H1 (cell line): ENCODE measurements at regions not wholly inside any gene's neighbourhood (a gene's known extent, or its start where the extent isn't known, plus 50 kb on each side); places are given as distances from the start of the nearest gene placed in this dataset.

ENCODE experiments used
- CTCF ChIA-PET: fragments of 300-600 bp; sonication (Branson Sonifier 250); formaldehyde crosslinking; loops from one replicate; lab custom pipeline; 2021; ENCODE audit not compliant: partially characterized antibody; lab: Charles Lee
- POLR2A ChIA-PET: fragments of 300-600 bp; sonication (Branson Sonifier 250); formaldehyde crosslinking; loops from one replicate; lab custom pipeline; 2021; ENCODE audit warnings: inconsistent platforms; ENCODE audit not compliant: partially characterized antibody; lab: Charles Lee
- DNase-seq, 2 experiments: peaks; one replicate each; pipeline versions ENCODE4 v3.0.0 to v3.0.0-alpha.2; 2010 to 2022; ENCODE audit warnings: low spot score in 2 of 2, low read depth in 1 of 2, mixed read lengths in 1 of 2
- FAIRE-seq: peaks from 2 replicates; lab custom pipeline; 2011; peaks lifted over from hg19 to GRCh38; lab: Jason Lieb, UNC
- H2AFZ ChIP-seq: 2 replicates; pipeline ENCODE4 v1.8.1; 2012; ENCODE audit warnings: low read length, inconsistent platforms
- H2AK5ac ChIP-seq: 2 replicates; pipeline ENCODE4 v1.6.1; 2013; ENCODE audit warnings: low read depth, low read length
- H2BK120ac ChIP-seq: replicated peaks from 2 replicates; pipeline ENCODE3; 2013; ENCODE audit warnings: low read depth, low read length, inconsistent platforms
- H2BK12ac ChIP-seq: 2 replicates; pipeline ENCODE4 v1.6.1; 2013; ENCODE audit warnings: low read depth, low read length
- H2BK15ac ChIP-seq: 2 replicates; pipeline ENCODE4 v1.6.1; 2013; ENCODE audit warnings: low read length
- H2BK20ac ChIP-seq: 2 replicates; pipeline ENCODE4 v1.6.1; 2013; ENCODE audit warnings: low read length
- H2BK5ac ChIP-seq: 2 replicates; pipeline ENCODE4 v1.6.1; 2013; ENCODE audit warnings: low read depth, low read length
- H3K14ac ChIP-seq: 2 replicates; pipeline ENCODE4 v1.6.1; 2013; ENCODE audit warnings: inconsistent platforms; ENCODE audit not compliant: insufficient read length
- H3K18ac ChIP-seq: 2 replicates; pipeline ENCODE4 v1.6.1; 2013; ENCODE audit warnings: low read length; ENCODE audit errors: extremely low read depth
- H3K23ac ChIP-seq: 2 replicates; pipeline ENCODE4 v1.6.1; 2013; ENCODE audit warnings: inconsistent platforms; ENCODE audit not compliant: insufficient read length
- H3K23me2 ChIP-seq: 2 replicates; pipeline ENCODE4 v1.6.1; 2013; ENCODE audit warnings: low read depth, low read length
- H3K27ac ChIP-seq: 2 replicates; pipeline ENCODE4 v1.6.1; 2011; ENCODE audit warnings: low read depth, low read length, inconsistent platforms
- H3K27me3 ChIP-seq, 4 experiments: replicated peaks in 1 of 4; 1 replicate in 1 of 4; 2 replicates in 3 of 4; pipeline versions ENCODE4 v1.6.1 to v1.8.1; 2011 to 2013; ENCODE audit warnings: low read length in 3 of 4, mild to moderate bottlenecking in 3 of 4, inconsistent platforms in 2 of 4, mixed read lengths in 2 of 4, moderate library complexity in 1 of 4; ENCODE audit not compliant: control insufficient read depth in 3 of 4, insufficient read depth in 3 of 4; ENCODE audit errors: extremely low read depth in 1 of 4
- H3K36me3 ChIP-seq, 4 experiments: 2 replicates each; pipeline versions ENCODE4 v1.6.1 to v1.8.1; 2011 to 2013; ENCODE audit warnings: mild to moderate bottlenecking in 4 of 4, low read length in 3 of 4, moderate library complexity in 2 of 4, control low read depth in 1 of 4, inconsistent platforms in 1 of 4; ENCODE audit not compliant: insufficient read depth in 4 of 4, control insufficient read depth in 2 of 4
- H3K4ac ChIP-seq: replicated peaks from 2 replicates; pipeline ENCODE3; 2013; ENCODE audit warnings: low read length, low read depth, mixed read lengths, inconsistent platforms; ENCODE audit not compliant: insufficient read length
- H3K4me1 ChIP-seq, 4 experiments: replicated peaks in 1 of 4; 1 replicate in 1 of 4; 2 replicates in 3 of 4; pipeline versions ENCODE4 v1.6.1 to v1.8.1; 2011 to 2013; ENCODE audit warnings: low read length in 3 of 4, inconsistent platforms in 2 of 4, mixed read lengths in 1 of 4; ENCODE audit not compliant: insufficient read depth in 4 of 4, control insufficient read depth in 3 of 4
- H3K4me2 ChIP-seq, 2 experiments: 2 replicates each; pipeline versions ENCODE4 v1.6.1 to v1.8.1; 2011 to 2013; ENCODE audit warnings: low read depth in 2 of 2, low read length in 2 of 2, control low read depth in 1 of 2, inconsistent platforms in 1 of 2, mild to moderate bottlenecking in 1 of 2; ENCODE audit not compliant: insufficient read depth in 1 of 2
- H3K4me3 ChIP-seq, 4 experiments: fragments of 200-600, 300-600 bp in 1 of 4; sonication (generic), shearing (Covaris generic), sonication (Bioruptor Twin) in 1 of 4; 2 replicates each; pipeline versions ENCODE4 v1.5.1 to v1.8.1; 2011 to 2016; ENCODE audit warnings: low read length in 4 of 4, low read depth in 3 of 4, control low read depth in 2 of 4, inconsistent platforms in 2 of 4, mild to moderate bottlenecking in 2 of 4, mixed read lengths in 1 of 4, moderate library complexity in 1 of 4; ENCODE audit not compliant: insufficient read depth in 2 of 4; ENCODE audit errors: extremely low read depth in 1 of 4
- H3K56ac ChIP-seq: replicated peaks from 2 replicates; pipeline ENCODE3; 2013; ENCODE audit warnings: low read depth, mild to moderate bottlenecking, mixed read lengths, low read length, inconsistent platforms; ENCODE audit not compliant: insufficient read length
- H3K79me1 ChIP-seq: 2 replicates; pipeline ENCODE4 v1.6.1; 2013; ENCODE audit warnings: low read depth, low read length, control low read depth
- H3K79me2 ChIP-seq, 2 experiments: 2 replicates each; pipeline versions ENCODE4 v1.6.1 to v1.8.1; 2012 to 2013; ENCODE audit warnings: low read length in 2 of 2, mild to moderate bottlenecking in 2 of 2, inconsistent platforms in 1 of 2; ENCODE audit not compliant: insufficient read depth in 2 of 2, control insufficient read depth in 1 of 2
- H3K9ac ChIP-seq, 4 experiments: replicated peaks in 1 of 4; 1 replicate in 1 of 4; 2 replicates in 3 of 4; pipeline versions ENCODE4 v1.6.1 to v1.8.1; 2011 to 2013; ENCODE audit warnings: low read depth in 3 of 4, low read length in 3 of 4, control low read depth in 2 of 4, mild to moderate bottlenecking in 2 of 4, moderate library complexity in 2 of 4, inconsistent platforms in 1 of 4; ENCODE audit errors: extremely low read depth in 1 of 4
- H3K9me3 ChIP-seq, 2 experiments: 2 replicates each; pipeline versions ENCODE4 v1.6.1 to v1.8.1; 2012 to 2013; ENCODE audit warnings: mild to moderate bottlenecking in 2 of 2, moderate library complexity in 2 of 2, control low read depth in 1 of 2, inconsistent platforms in 1 of 2, low read depth in 1 of 2, low read length in 1 of 2, mixed read lengths in 1 of 2; ENCODE audit not compliant: insufficient read depth in 2 of 2
- H4K20me1 ChIP-seq, 2 experiments: replicated peaks in 1 of 2; 2 replicates each; pipeline versions ENCODE3 to v1.8.1; 2011 to 2013; ENCODE audit warnings: inconsistent platforms in 2 of 2, low read length in 2 of 2, mild to moderate bottlenecking in 1 of 2; ENCODE audit not compliant: insufficient read depth in 2 of 2, control insufficient read depth in 1 of 2
- H4K5ac ChIP-seq: 2 replicates; pipeline ENCODE4 v1.6.1; 2013; ENCODE audit warnings: low read length, low read depth, mixed read lengths, inconsistent platforms; ENCODE audit not compliant: insufficient read length
- H4K8ac ChIP-seq: 2 replicates; pipeline ENCODE4 v1.8.0; 2013; ENCODE audit warnings: mild to moderate bottlenecking, moderate library complexity, low read length, inconsistent platforms; ENCODE audit not compliant: insufficient read depth; ENCODE audit errors: extremely low read depth
- H4K91ac ChIP-seq: replicated peaks from 2 replicates; pipeline ENCODE3; 2013; ENCODE audit warnings: low read length, mixed read lengths, inconsistent platforms; ENCODE audit not compliant: insufficient read length
- CHD7 ChIP-seq: fragments of 300-600 bp; sonication (generic); IDR thresholded peaks from 2 replicates; pipeline ENCODE4 v1.7.1; 2012; ENCODE audit warnings: low read length, moderate library complexity, mild to moderate bottlenecking, inconsistent platforms; ENCODE audit not compliant: insufficient replicate concordance
- WGBS, 2 experiments: shearing (Covaris generic) in 1 of 2; methylation state at CpG; one replicate each; pipeline versions ENCODE4 v1.1.6 to v1.1.7; 2013 to 2015; ENCODE audit warnings: low lambda C conversion rate in 2 of 2, mixed read lengths in 2 of 2, inconsistent platforms in 1 of 2, low coverage in 1 of 2, missing lambda C conversion rate in 1 of 2; ENCODE audit not compliant: insufficient replicate concordance in 2 of 2, insufficient coverage in 1 of 2, insufficient read length in 1 of 2; ENCODE audit errors: extremely low coverage in 1 of 2, missing lambda C conversion rate in 1 of 2; 5-methylcytosine and 5-hydroxymethylcytosine counted together

- Histone ChIP-seq H3K9ac (no peak overlapping the region), H2AK5ac (no peak overlapping the region), H2BK120ac (no peak overlapping the region), H3K27me3 (no peaks in the 10 kb centered on the region), H3K18ac (no peak overlapping the region), H2AFZ (no peak overlapping the region), H4K91ac (no peak overlapping the region), H3K23ac (no peak overlapping the region), H3K23me2 (no peaks in the 10 kb centered on the region), H3K56ac (no peak overlapping the region), H3K9me3 (no peaks in the 10 kb centered on the region), H3K4me3 (no peak overlapping the region), H3K79me1 (no peaks in the 10 kb centered on the region), H3K4ac (no peak overlapping the region), H4K5ac (no peak overlapping the region), H4K20me1 (no peaks in the 10 kb centered on the region), H4K8ac (no peak overlapping the region), H3K27ac (no peak overlapping the region), H2BK15ac (no peak overlapping the region), H2BK12ac (no peak overlapping the region), H3K4me1 (no peaks in the 10 kb centered on the region), H2BK5ac (no peak overlapping the region), H3K79me2 (no peaks in the 10 kb centered on the region), H2BK20ac (no peak overlapping the region), H3K4me2 (no peak overlapping the region), H3K14ac (no peak overlapping the region), H3K36me3 (no peaks in the 10 kb centered on the region)
- 93% methylated on average over 3 of the region's 3 CpGs; no CpG with 5 or more reads in 1 of the 2 experiments for WGBS, 2 experiments
- DNase-seq (no peak), FAIRE-seq (no peak)
- ChIA-PET POLR2A (no interaction called here), CTCF (interaction anchor here (0.6 to 3.6 kb wide), 6 partner anchors 9 to 337 kb away, joined by 3 to 22 read pairs (median 3); no protein-coding TSS in a partner anchor)
- no peak for TF ChIP-seq CHD7
Measured at GRCh38 chr12:67453191-67453590, 184.0 kb downstream of the CAND1 start.
